ENCODE measurements at regions not wholly inside any gene's neighbourhood (a gene's known extent, or its start where the extent isn't known, plus 50 kb on each side); places are given as distances from the start of the nearest gene placed in this dataset.

DNA sequence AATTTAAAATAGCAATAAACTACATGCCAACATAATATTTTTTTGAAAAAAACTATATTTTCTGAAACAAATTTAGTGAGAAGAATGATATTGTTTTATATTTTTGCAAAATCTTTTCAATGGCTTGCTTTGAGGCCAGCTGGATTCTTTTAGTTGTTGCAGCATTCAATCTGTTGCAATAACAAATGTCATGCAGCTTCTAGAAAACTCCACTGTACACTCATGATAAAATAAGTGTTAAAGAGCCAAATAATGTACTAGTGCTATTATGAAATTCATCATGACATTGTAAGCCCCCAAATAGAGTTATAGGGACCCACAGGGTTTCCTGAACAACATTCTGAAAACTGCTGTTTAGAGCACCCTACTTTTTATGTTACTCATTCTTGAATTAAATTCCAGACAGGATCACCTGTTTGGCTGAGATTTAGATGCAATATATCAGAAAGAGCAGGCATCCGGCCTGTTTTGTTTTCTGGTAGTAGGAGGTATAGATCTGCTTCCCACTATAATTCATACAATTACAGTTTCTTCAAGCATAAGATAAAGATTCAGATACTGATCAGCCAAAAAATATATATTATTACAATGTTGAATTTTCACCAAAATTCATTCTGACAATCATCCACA is 703.0 kb upstream of the ZNF385D start:
- intact Hi-C loops (cut with DNase I; ENCODE audit: low total_unique reads): no loop called here

DNA sequence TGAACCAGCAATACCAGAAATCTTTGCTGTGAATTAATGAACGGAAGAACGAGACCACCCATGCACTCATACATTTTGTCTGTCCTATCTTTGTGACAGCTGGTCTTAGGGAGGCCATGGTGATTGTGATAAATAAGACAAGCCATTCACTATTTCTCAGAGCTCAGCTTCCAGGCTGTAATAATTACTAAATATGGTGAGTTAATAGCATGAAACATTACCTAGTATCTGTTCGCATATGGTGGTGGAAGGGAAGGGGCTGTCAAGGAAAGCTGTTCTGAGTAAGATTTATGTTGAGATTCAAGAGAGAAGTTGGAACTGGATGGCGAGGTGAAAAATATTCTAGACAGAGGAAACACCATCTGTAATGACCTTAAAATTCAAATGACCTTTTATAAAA is 719.0 kb upstream of the ZNF385D start:
- H3K4me1 ChIP-seq: no peaks in the 10 kb centered on the region
- no peak for DNase-seq
- intact Hi-C loops (cut with DNase I; ENCODE audit: low total_unique reads): no loop called here

More for the DNA sequence above, 703.0 kb upstream of the ZNF385D start:
- no peaks in the 10 kb centered on the region for H3K27me3 ChIP-seq
- no peak overlapping the region for H3K4me3 ChIP-seq
- no peaks in the 10 kb centered on the region for H3K4me1 ChIP-seq
- no peaks in the 10 kb centered on the region for H3K9me3 ChIP-seq
- H3K27ac ChIP-seq: no peak overlapping the region
- H3K36me3 ChIP-seq: no peaks in the 10 kb centered on the region
- no peak for TF ChIP-seq POLR2A (IDR thresholded peaks at IDR 0.05)
- TF ChIP-seq, protein P1, sequence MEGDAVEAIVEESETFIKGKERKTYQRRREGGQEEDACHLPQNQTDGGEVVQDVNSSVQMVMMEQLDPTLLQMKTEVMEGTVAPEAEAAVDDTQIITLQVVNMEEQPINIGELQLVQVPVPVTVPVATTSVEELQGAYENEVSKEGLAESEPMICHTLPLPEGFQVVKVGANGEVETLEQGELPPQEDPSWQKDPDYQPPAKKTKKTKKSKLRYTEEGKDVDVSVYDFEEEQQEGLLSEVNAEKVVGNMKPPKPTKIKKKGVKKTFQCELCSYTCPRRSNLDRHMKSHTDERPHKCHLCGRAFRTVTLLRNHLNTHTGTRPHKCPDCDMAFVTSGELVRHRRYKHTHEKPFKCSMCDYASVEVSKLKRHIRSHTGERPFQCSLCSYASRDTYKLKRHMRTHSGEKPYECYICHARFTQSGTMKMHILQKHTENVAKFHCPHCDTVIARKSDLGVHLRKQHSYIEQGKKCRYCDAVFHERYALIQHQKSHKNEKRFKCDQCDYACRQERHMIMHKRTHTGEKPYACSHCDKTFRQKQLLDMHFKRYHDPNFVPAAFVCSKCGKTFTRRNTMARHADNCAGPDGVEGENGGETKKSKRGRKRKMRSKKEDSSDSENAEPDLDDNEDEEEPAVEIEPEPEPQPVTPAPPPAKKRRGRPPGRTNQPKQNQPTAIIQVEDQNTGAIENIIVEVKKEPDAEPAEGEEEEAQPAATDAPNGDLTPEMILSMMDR (IDR thresholded peaks at IDR 0.05): no peak
- DNase-seq: no peak

DNA sequence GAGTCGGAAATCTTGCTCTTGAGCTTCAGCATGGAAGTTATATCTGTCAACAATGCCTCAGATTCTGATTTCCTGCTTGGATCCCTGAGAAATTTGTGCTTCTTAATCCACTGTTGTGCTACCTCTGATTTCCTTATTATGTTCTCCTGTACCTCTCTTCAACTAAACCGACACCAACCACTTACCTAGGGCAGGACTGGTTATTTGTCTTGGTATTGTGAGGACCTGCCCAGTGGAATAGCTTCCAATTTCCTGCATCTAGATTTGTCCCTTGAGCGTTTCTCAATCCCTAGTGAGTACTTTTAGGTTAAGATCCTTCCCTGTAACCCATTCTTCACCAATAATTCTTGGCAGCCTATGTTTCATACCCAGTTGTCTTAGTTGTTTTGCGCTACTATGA is 720.5 kb upstream of the ZNF385D start:
- no peak for DNase-seq
- no peaks in the 10 kb centered on the region for H3K4me1 ChIP-seq
- no peak overlapping the region for H3K27ac ChIP-seq
- no peaks in the 10 kb centered on the region for H3K36me3 ChIP-seq
- H3K9me3 ChIP-seq: no peaks in the 10 kb centered on the region
- intact Hi-C loops (cut with DNase I; ENCODE audit: low total_unique reads): no loop called here
- no peak overlapping the region for H3K4me3 ChIP-seq
- H3K27me3 ChIP-seq: no peaks in the 10 kb centered on the region
- TF ChIP-seq, protein P1 (IDR thresholded peaks at IDR 0.05): no peak
- no peak for TF ChIP-seq POLR2A (IDR thresholded peaks at IDR 0.05)

More for the DNA sequence above, 719.0 kb upstream of the ZNF385D start:
- H3K27ac ChIP-seq: no peak overlapping the region
- no peaks in the 10 kb centered on the region for H3K36me3 ChIP-seq
- H3K9me3 ChIP-seq: no peaks in the 10 kb centered on the region
- no peaks in the 10 kb centered on the region for H3K27me3 ChIP-seq
- TF ChIP-seq, protein P1 (IDR thresholded peaks at IDR 0.05): no peak
- TF ChIP-seq POLR2A (IDR thresholded peaks at IDR 0.05): no peak
- no peak overlapping the region for H3K4me3 ChIP-seq

DNA sequence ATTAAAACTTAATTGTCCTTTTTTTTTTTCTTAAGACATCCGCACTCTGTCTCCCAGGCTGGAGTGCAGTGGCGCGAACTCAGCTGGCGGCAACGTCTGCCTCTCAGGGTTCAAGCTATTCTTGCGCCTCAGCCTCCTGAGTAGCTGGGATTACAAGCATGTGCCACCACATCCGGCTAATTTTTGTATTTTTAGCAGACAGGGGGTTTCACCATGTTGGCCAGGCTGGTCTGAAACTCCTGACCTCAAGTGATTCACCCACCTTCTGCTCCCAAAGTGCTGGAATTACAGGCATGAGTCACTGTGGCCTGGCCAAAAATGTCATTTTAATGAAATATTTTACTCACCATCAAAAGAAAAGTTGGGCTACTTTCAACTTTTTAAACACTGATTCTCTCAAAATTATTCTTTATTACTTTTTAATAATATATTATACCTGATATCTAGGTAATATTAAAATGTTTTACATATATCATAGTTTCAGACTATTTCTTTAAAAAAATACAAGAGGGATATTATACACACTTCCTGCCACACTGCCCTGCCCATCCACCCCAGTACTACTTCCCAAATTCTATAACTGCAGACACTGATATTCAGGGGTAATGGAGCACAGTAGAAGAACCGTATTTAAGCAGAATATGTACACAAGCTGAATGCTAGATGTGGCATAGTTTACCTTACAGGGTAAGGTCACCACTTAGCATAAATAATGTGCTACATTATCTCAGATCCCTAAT is 723.9 kb upstream of the ZNF385D start:
- TF ChIP-seq POLR2A (IDR thresholded peaks at IDR 0.05): no peak
- TF ChIP-seq, protein P1 (IDR thresholded peaks at IDR 0.05): no peak
- intact Hi-C loops (cut with DNase I; ENCODE audit: low total_unique reads): no loop called here
- Histone ChIP-seq H3K4me1 (no peaks in the 10 kb centered on the region), H3K9me3 (no peaks in the 10 kb centered on the region), H3K27ac (no peak overlapping the region), H3K27me3 (no peaks in the 10 kb centered on the region), H3K36me3 (no peaks in the 10 kb centered on the region), H3K4me3 (no peak overlapping the region)
- DNase-seq: no peak

DNA sequence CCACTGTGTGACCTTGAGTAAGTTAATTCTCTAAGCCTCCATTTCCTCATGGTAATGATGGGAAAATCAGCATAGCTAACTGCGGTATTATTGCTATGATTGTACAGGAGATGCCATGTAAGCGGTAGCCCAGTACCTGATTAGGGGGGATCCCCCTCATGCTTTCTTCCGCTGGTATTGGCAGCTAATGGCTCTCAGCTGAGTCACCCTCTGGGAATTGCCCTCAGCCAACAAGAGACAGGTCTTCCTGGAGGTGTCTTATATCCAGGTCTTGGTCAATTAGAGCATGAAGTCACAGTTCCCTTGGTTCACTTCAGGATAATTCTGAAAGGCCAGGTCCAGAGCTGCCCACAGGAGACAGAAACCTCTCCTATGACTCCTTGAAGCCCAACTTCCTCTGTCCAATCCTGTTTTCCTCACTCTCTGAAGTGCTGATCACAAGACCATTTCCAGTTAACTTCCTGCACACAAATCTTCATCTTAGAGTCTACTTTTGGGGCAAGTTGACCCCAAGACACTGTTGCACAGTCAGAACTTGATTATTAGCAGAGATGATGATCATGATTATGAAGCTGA is 724.7 kb upstream of the ZNF385D start:
- H3K27me3 ChIP-seq: no peaks in the 10 kb centered on the region
- TF ChIP-seq POLR2A (IDR thresholded peaks at IDR 0.05): no peak
- TF ChIP-seq, protein P1 (IDR thresholded peaks at IDR 0.05): no peak
- H3K9me3 ChIP-seq: no peaks in the 10 kb centered on the region
- H3K36me3 ChIP-seq: no peaks in the 10 kb centered on the region
- DNase-seq: no peak
- intact Hi-C loops (cut with DNase I; ENCODE audit: low total_unique reads): no loop called here
- H3K27ac ChIP-seq: no peak overlapping the region
- H3K4me1 ChIP-seq: no peaks in the 10 kb centered on the region
- no peak overlapping the region for H3K4me3 ChIP-seq
